MM.1S (cell line): ENCODE measurements at regions not wholly inside any gene's neighbourhood (a gene's known extent, or its start where the extent isn't known, plus 50 kb on each side); places are given as distances from the start of the nearest gene placed in this dataset.

Source experiments
- DNase-seq: peaks from one replicate; pipeline ENCODE4 v3.0.0-alpha.2; 2015
- H2AFZ ChIP-seq: fragments of 300-600 bp; sonication (generic); 2 replicates; pipeline ENCODE4 v1.6.0; 2016; ENCODE audit warnings: antibody characterized with exemption, low read length
- H3F3A ChIP-seq: fragments of 300-600 bp; sonication (generic); 2 replicates; pipeline ENCODE4 v1.6.1; 2016; ENCODE audit warnings: mild to moderate bottlenecking, antibody characterized with exemption, low read length, moderate library complexity, mixed read lengths; ENCODE audit not compliant: insufficient read depth
- H3K27ac ChIP-seq: fragments of 300-600 bp; sonication (generic); 2 replicates; pipeline ENCODE4 v1.5.1; 2016; ENCODE audit warnings: mild to moderate bottlenecking, low read length
- H3K27me3 ChIP-seq: fragments of 300-600 bp; sonication (generic); replicated peaks from 2 replicates; pipeline ENCODE4 v1.6.0; 2016; ENCODE audit warnings: low read length; ENCODE audit not compliant: insufficient read depth
- H3K36me3 ChIP-seq: fragments of 300-600 bp; sonication (generic); replicated peaks from 2 replicates; pipeline ENCODE4 v1.6.1; 2016; ENCODE audit warnings: mild to moderate bottlenecking, low read length, mixed read lengths; ENCODE audit not compliant: insufficient read depth
- H3K4me1 ChIP-seq: fragments of 300-600 bp; sonication (generic); 2 replicates; pipeline ENCODE4 v1.6.1; 2016; ENCODE audit warnings: low read length, mixed read lengths
- H3K4me2 ChIP-seq: fragments of 300-600 bp; sonication (generic); 2 replicates; pipeline ENCODE4 v1.6.0; 2016; ENCODE audit warnings: low read depth, low read length
- H3K4me3 ChIP-seq: fragments of 300-600 bp; sonication (generic); 2 replicates; pipeline ENCODE4 v1.5.1; 2016; ENCODE audit warnings: low read length, mixed read lengths
- H3K79me2 ChIP-seq: fragments of 300-600 bp; sonication (generic); 2 replicates; pipeline ENCODE4 v1.6.1; 2016; ENCODE audit warnings: mixed run types, low read length, mixed read lengths
- H3K9ac ChIP-seq: fragments of 300-600 bp; sonication (generic); 2 replicates; pipeline ENCODE4 v1.6.1; 2016; ENCODE audit warnings: low read length, mixed read lengths
- H3K9me2 ChIP-seq: fragments of 300-600 bp; sonication (generic); replicated peaks from 2 replicates; pipeline ENCODE4 v1.6.1; 2016; ENCODE audit warnings: mild to moderate bottlenecking, low read length, mixed read lengths; ENCODE audit not compliant: insufficient read depth
- H3K9me3 ChIP-seq: fragments of 300-600 bp; sonication (generic); replicated peaks from 2 replicates; pipeline ENCODE4 v1.6.1; 2016; ENCODE audit warnings: mild to moderate bottlenecking, low read length, mixed read lengths; ENCODE audit not compliant: insufficient read depth
- H4K20me1 ChIP-seq: fragments of 300-600 bp; sonication (generic); 2 replicates; pipeline ENCODE4 v1.6.1; 2016; ENCODE audit warnings: mild to moderate bottlenecking, low read length, moderate library complexity, mixed read lengths; ENCODE audit not compliant: insufficient read depth
- CTCF ChIP-seq: fragments of 300-600 bp; sonication (generic); IDR thresholded peaks from 2 replicates; pipeline ENCODE4 v1.5.1; 2016; ENCODE audit warnings: antibody characterized with exemption, low read length, mixed read lengths
- EZH2 ChIP-seq: fragments of 300-600 bp; sonication (generic); optimal IDR thresholded peaks from 2 replicates; pipeline ENCODE3; 2017; ENCODE audit warnings: low read depth, mild to moderate bottlenecking, antibody characterized with exemption, low read length, mixed read lengths
- EZH2phosphoT487 ChIP-seq: fragments of 300-600 bp; sonication (generic); IDR thresholded peaks from 2 replicates; pipeline ENCODE4 v1.6.1; 2018; ENCODE audit warnings: antibody characterized with exemption, low read length

- H3K4me1 ChIP-seq, result peaks cover 22% of the 10 kb centered on the region
- DNase-seq, result no peak
- no peaks in the 10 kb centered on the region for H3K27me3 ChIP-seq
- H3F3A ChIP-seq, result peaks cover 15% of the 10 kb centered on the region
- H3K4me3 ChIP-seq, result no peak overlapping the region
- H3K9me2 ChIP-seq, result no peaks in the 10 kb centered on the region
- TF ChIP-seq CTCF, result no peak
- TF ChIP-seq EZH2, result no peak
- no peak for TF ChIP-seq EZH2phosphoT487
- no peaks in the 10 kb centered on the region for H3K36me3 ChIP-seq
- no peak overlapping the region for H2AFZ ChIP-seq
- H3K27ac ChIP-seq, result no peak overlapping the region
- no peak overlapping the region for H3K9ac ChIP-seq
- H4K20me1 ChIP-seq, result no peaks in the 10 kb centered on the region
- no peaks in the 10 kb centered on the region for H3K9me3 ChIP-seq
- peaks cover 52% of the 10 kb centered on the region for H3K79me2 ChIP-seq
- H3K4me2 ChIP-seq, result no peak overlapping the region
Measured at GRCh38 chr21:31449921-31450535, 106.0 kb upstream of the TIAM1 start.

- no peaks in the 10 kb centered on the region for H3K9me3 ChIP-seq
- peaks cover 46% of the 10 kb centered on the region for H3K79me2 ChIP-seq
- no peak for TF ChIP-seq EZH2phosphoT487
- no peak for TF ChIP-seq EZH2
- no peak for TF ChIP-seq CTCF
- no peak overlapping the region for H3K27ac ChIP-seq
- H3F3A ChIP-seq, result peaks cover 15% of the 10 kb centered on the region
- no peak overlapping the region for H2AFZ ChIP-seq
- H3K4me1 ChIP-seq, result peaks cover 22% of the 10 kb centered on the region
- DNase-seq, result no peak
- no peak overlapping the region for H3K9ac ChIP-seq
- no peak overlapping the region for H3K4me3 ChIP-seq
- H3K36me3 ChIP-seq, result no peaks in the 10 kb centered on the region
- no peak overlapping the region for H3K4me2 ChIP-seq
- H4K20me1 ChIP-seq, result no peaks in the 10 kb centered on the region
- H3K27me3 ChIP-seq, result no peaks in the 10 kb centered on the region
- H3K9me2 ChIP-seq, result no peaks in the 10 kb centered on the region
Measured at GRCh38 chr21:31448496-31448895, 104.4 kb upstream of the TIAM1 start.

GRCh38 chr21:31447505-31447904, 103.4 kb upstream of the TIAM1 start:
- H3K4me3 ChIP-seq, result no peak overlapping the region
- no peaks in the 10 kb centered on the region for H3K36me3 ChIP-seq
- H3K4me2 ChIP-seq, result no peak overlapping the region
- H2AFZ ChIP-seq, result no peak overlapping the region
- no peak overlapping the region for H3K9ac ChIP-seq
- no peak overlapping the region for H3K27ac ChIP-seq
- peaks cover 22% of the 10 kb centered on the region for H3K4me1 ChIP-seq
- H4K20me1 ChIP-seq, result no peaks in the 10 kb centered on the region
- DNase-seq, result no peak
- H3K79me2 ChIP-seq, result peaks cover 40% of the 10 kb centered on the region
- H3K9me3 ChIP-seq, result no peaks in the 10 kb centered on the region
- peaks cover 15% of the 10 kb centered on the region for H3F3A ChIP-seq
- H3K9me2 ChIP-seq, result no peaks in the 10 kb centered on the region
- no peaks in the 10 kb centered on the region for H3K27me3 ChIP-seq
- no peak for TF ChIP-seq EZH2phosphoT487
- no peak for TF ChIP-seq EZH2
- no peak for TF ChIP-seq CTCF
